HCT116 (cell line): ENCODE measurements at regions not wholly inside any gene's neighbourhood (a gene's known extent, or its start where the extent isn't known, plus 50 kb on each side); places are given as distances from the start of the nearest gene placed in this dataset.

Experiments used
- ATAC-seq: fragments of 200-7000 bp; cut with Tn5 transposase; 2 replicates; pipeline ENCODE4 v1.9.1; 2020; ENCODE audit warnings: mild to moderate bottlenecking, moderate library complexity
- BruUV-seq: library from RNA; stranded (reverse); fragments of 400-500 nt; replicated peaks from 2 replicates; lab custom pipeline; 2021; lab: Mats Ljungman, UMichigan
- CTCF ChIA-PET: fragments of 300-600 bp; sonication (Branson Sonifier 250); formaldehyde crosslinking; loops from one replicate; lab custom pipeline; 2021; ENCODE audit warnings: antibody characterized with exemption; lab: Charles Lee
- POLR2A ChIA-PET: fragments of 300-600, 350-600 bp; sonication (Branson Sonifier 250); formaldehyde crosslinking; loops from one replicate; lab custom pipeline; 2021; ENCODE audit warnings: antibody characterized with exemption; lab: Charles Lee
- RAD21 ChIA-PET, 2 experiments: fragments of 300-600 bp; sonication (Branson Sonifier 250); formaldehyde crosslinking; loops; one replicate each; lab custom pipeline; 2023; ENCODE audit warnings: low total read pairs in 2 of 2; ENCODE audit not compliant: uncharacterized antibody in 2 of 2, unreplicated experiment in 2 of 2, low non-redundant PET in 1 of 2; lab: Charles Lee
- DNase-seq: peaks from one replicate; pipeline ENCODE4 v3.0.0-alpha.2; 2010; ENCODE audit warnings: low read depth, low spot score
- H2AFZ ChIP-seq: fragments of 200-600 bp; shearing (Covaris generic), sonication (generic); 2 replicates; pipeline ENCODE4 v1.6.1; 2017; ENCODE audit warnings: low read depth, mixed run types, mixed read lengths, antibody characterized with exemption, low read length; ENCODE audit not compliant: poor library complexity, severe bottlenecking
- H3K27ac ChIP-seq: 2 replicates; pipeline ENCODE4 v1.5.1; 2012; ENCODE audit warnings: low read depth, low read length
- H3K27me3 ChIP-seq: fragments of 200-600 bp; sonication (generic); 2 replicates; pipeline ENCODE4 v1.6.1; 2016; ENCODE audit warnings: mixed run types, low read length, mixed read lengths; ENCODE audit not compliant: insufficient read depth
- H3K36me3 ChIP-seq, 2 experiments: fragments of 200-500 bp in 1 of 2; fragments of 200-600 bp in 1 of 2; sonication (Bioruptor generic) in 1 of 2; sonication (generic) in 1 of 2; 2 replicates each; pipeline versions ENCODE4 v1.5.1 to v1.6.1; 2014 to 2016; ENCODE audit warnings: low read length in 2 of 2, inconsistent platforms in 1 of 2, mixed read lengths in 1 of 2, mixed run types in 1 of 2; ENCODE audit not compliant: insufficient read depth in 2 of 2, control insufficient read depth in 1 of 2
- H3K4me1 ChIP-seq, 2 experiments: fragments of 200-600 bp in 1 of 2; sonication (generic) in 1 of 2; 2 replicates each; pipeline versions ENCODE4 v1.5.1 to v1.6.1; 2012 to 2017; ENCODE audit warnings: low read length in 2 of 2, inconsistent platforms in 1 of 2, mild to moderate bottlenecking in 1 of 2, mixed read lengths in 1 of 2, mixed run types in 1 of 2, moderate library complexity in 1 of 2; ENCODE audit not compliant: insufficient read depth in 2 of 2, control insufficient read depth in 1 of 2
- H3K4me2 ChIP-seq: fragments of 200-600 bp; sonication (generic); 2 replicates; pipeline ENCODE4 v1.6.1; 2017; ENCODE audit warnings: mixed run types, low read length, mixed read lengths
- H3K4me3 ChIP-seq, 2 experiments: fragments of 200-600 bp in 1 of 2; sonication (generic) in 1 of 2; replicated peaks in 1 of 2; 2 replicates each; pipeline ENCODE4 v1.5.1; 2011 to 2016; ENCODE audit warnings: low read length in 2 of 2, control low read depth in 1 of 2, low read depth in 1 of 2, mild to moderate bottlenecking in 1 of 2, mixed read lengths in 1 of 2, mixed run types in 1 of 2
- H3K79me2 ChIP-seq: fragments of 200-600 bp; sonication (generic); 2 replicates; pipeline ENCODE4 v1.6.1; 2017; ENCODE audit warnings: mild to moderate bottlenecking, mixed run types, low read length, moderate library complexity, mixed read lengths; ENCODE audit not compliant: insufficient read depth
- H3K9ac ChIP-seq: fragments of 200-600 bp; sonication (generic); 2 replicates; pipeline ENCODE4 v1.6.1; 2016; ENCODE audit warnings: low read length, mixed read lengths
- H3K9me2 ChIP-seq: fragments of 200-600 bp; sonication (generic), shearing (Covaris generic); 2 replicates; pipeline ENCODE4 v1.6.1; 2017; ENCODE audit warnings: mixed run types, mild to moderate bottlenecking, moderate library complexity; ENCODE audit not compliant: insufficient read depth
- H3K9me3 ChIP-seq, 2 experiments: fragments of 200-500 bp in 1 of 2; fragments of 200-600 bp in 1 of 2; sonication (Bioruptor generic) in 1 of 2; sonication (generic) in 1 of 2; 2 replicates each; pipeline ENCODE4 v1.6.1; 2014 to 2017; ENCODE audit warnings: low read length in 2 of 2, mixed read lengths in 2 of 2, inconsistent platforms in 1 of 2, low read depth in 1 of 2, mild to moderate bottlenecking in 1 of 2, mixed run types in 1 of 2, moderate library complexity in 1 of 2; ENCODE audit not compliant: control insufficient read depth in 1 of 2, insufficient read depth in 1 of 2
- H4K20me1 ChIP-seq: fragments of 200-600 bp; sonication (generic), shearing (Covaris generic); 2 replicates; pipeline ENCODE4 v1.6.1; 2017; ENCODE audit warnings: mixed run types, mild to moderate bottlenecking, moderate library complexity; ENCODE audit not compliant: insufficient read depth
- CBX3 ChIP-seq: IDR thresholded peaks from 2 replicates; pipeline ENCODE4 v1.6.1; 2012; ENCODE audit warnings: low read depth
- CEBPB ChIP-seq: IDR thresholded peaks from 2 replicates; pipeline ENCODE4 v1.6.1; 2012; ENCODE audit warnings: low read depth
- EGR1 ChIP-seq: IDR thresholded peaks from 2 replicates; pipeline ENCODE4 v1.6.1; 2012; ENCODE audit warnings: low read depth
- ELF1 ChIP-seq: IDR thresholded peaks from 2 replicates; pipeline ENCODE4 v1.6.1; 2012; ENCODE audit warnings: low read depth, borderline replicate concordance
- EZH2 ChIP-seq: fragments of 200-600 bp; sonication (generic); IDR thresholded peaks from 2 replicates; pipeline ENCODE4 v1.6.1; 2017; ENCODE audit warnings: antibody characterized with exemption, mixed run types
- EZH2phosphoT487 ChIP-seq: fragments of 200-600 bp; IDR thresholded peaks from 2 replicates; pipeline ENCODE4 v1.6.1; 2018; ENCODE audit warnings: antibody characterized with exemption, borderline replicate concordance
- FOSL1 ChIP-seq: IDR thresholded peaks from 2 replicates; pipeline ENCODE4 v1.6.1; 2012; ENCODE audit warnings: low read depth
- POLR2A ChIP-seq: IDR thresholded peaks from 2 replicates; pipeline ENCODE4 v1.7.0; 2011; ENCODE audit warnings: borderline replicate concordance; ENCODE audit not compliant: insufficient read depth, insufficient read length; ENCODE audit errors: extremely low read depth
- POLR2AphosphoS5 ChIP-seq: IDR thresholded peaks from 2 replicates; pipeline ENCODE4 v1.6.1; 2011; ENCODE audit warnings: mild to moderate bottlenecking, low read depth, low read length, moderate library complexity
- RAD21 ChIP-seq: IDR thresholded peaks from 2 replicates; pipeline ENCODE4 v1.6.1; 2012; ENCODE audit warnings: low read depth, mild to moderate bottlenecking
- SIN3A ChIP-seq: IDR thresholded peaks from 2 replicates; pipeline ENCODE4 v1.6.1; 2012; ENCODE audit warnings: low read depth
- SRF ChIP-seq: IDR thresholded peaks from 2 replicates; pipeline ENCODE4 v1.6.1; 2012; ENCODE audit warnings: low read depth
- YY1 ChIP-seq: IDR thresholded peaks from 2 replicates; pipeline ENCODE4 v1.6.1; 2011; ENCODE audit warnings: low read length, low read depth, moderate library complexity, mild to moderate bottlenecking; ENCODE audit not compliant: insufficient replicate concordance; ENCODE audit errors: extremely low read depth
- intact Hi-C: fragments of 100-400 bp; cut with micrococcal nuclease; formaldehyde crosslinking; loops from 2 replicates; pipeline ENCODE4 v1.10.0; 2022
- TF ChIP-seq, protein P1 (sequence below): IDR thresholded peaks from 2 replicates; pipeline ENCODE4 v1.6.1; 2012
- TF ChIP-seq, protein P2 (sequence below): IDR thresholded peaks from 2 replicates; pipeline ENCODE4 v1.6.1; 2012

DNA sequence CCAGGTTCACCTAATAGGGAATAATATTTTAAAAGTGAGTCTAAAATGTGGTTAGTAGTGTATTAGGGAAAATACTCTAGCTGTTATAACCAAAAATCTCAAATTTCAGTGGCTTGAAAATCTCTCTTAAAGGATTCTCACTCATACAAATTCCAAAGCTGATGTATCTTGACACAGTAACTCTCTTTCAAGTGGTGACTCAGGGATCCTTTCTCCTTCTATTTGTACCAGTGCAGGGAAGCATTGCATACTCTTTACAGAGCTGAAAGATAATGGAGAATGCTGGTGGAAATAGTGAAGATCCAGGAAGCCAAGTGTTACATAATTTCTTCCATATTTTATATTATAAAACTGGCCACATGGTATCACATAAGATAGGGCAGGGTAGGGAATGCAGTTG, 560.2 kb upstream of the CDH9 start:
- RAD21 ChIA-PET: no interaction called here
- H2AFZ ChIP-seq: no peak overlapping the region
- H3K27me3 ChIP-seq: no peaks in the 10 kb centered on the region
- H4K20me1 ChIP-seq: no peaks in the 10 kb centered on the region
- H3K4me3 ChIP-seq: no peak overlapping the region
- no peak overlapping the region for H3K9ac ChIP-seq
- no peak for DNase-seq
- no peaks in the 10 kb centered on the region for H3K36me3 ChIP-seq
- no peak overlapping the region for H3K4me2 ChIP-seq
- no peaks in the 10 kb centered on the region for H3K79me2 ChIP-seq
- H3K9me2 ChIP-seq: no peaks in the 10 kb centered on the region
- CTCF ChIA-PET: no interaction called here
- H3K4me1 ChIP-seq: no peaks in the 10 kb centered on the region
- H3K27ac ChIP-seq: no peak overlapping the region
- intact Hi-C loops: no loop called here
- peaks cover 4 to 11% of the 10 kb centered on the region in 2 experiments; a peak in 2 of 4 replicates for H3K9me3 ChIP-seq
- BruUV-seq: no TSS peak
- TF ChIP-seq EZH2 (no peak), ELF1 (no peak), RAD21 (no peak)
- TF ChIP-seq, all 23 proteins: peak for 0
- POLR2A ChIA-PET: no interaction called here
- no peak for ATAC-seq

DNA sequence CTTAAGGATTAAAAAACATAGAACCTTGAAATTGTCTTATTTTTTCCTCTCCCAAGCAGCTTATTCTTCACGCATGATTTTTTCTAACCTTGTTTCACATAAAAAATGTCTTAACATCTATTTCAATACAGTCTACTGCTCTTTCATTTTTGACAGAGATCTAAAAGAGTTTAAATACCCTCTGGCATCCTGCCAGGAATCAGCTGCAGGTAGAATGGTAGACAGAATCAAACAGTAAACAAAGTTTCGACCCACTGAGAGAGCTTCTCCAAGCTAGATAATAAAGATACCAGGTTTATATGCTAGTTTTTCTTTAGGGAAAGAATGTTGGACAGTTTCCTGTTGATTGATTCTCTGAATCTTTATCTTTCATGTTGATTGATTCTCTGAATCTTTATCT, 555.8 kb upstream of the CDH9 start:
- H3K4me3 ChIP-seq: no peak overlapping the region
- RAD21 ChIA-PET: no interaction called here
- no peak overlapping the region for H3K4me2 ChIP-seq
- no peaks in the 10 kb centered on the region for H3K9me2 ChIP-seq
- H3K79me2 ChIP-seq: no peaks in the 10 kb centered on the region
- H3K36me3 ChIP-seq: no peaks in the 10 kb centered on the region
- CTCF ChIA-PET: no interaction called here
- ATAC-seq (no peak), DNase-seq (no peak)
- no peak overlapping the region for H2AFZ ChIP-seq
- intact Hi-C loops: no loop called here
- no peaks in the 10 kb centered on the region for H3K27me3 ChIP-seq
- no peak for TF ChIP-seq RAD21
- TF ChIP-seq POLR2AphosphoS5: no peak
- TF ChIP-seq SRF: no peak
- no peak for TF ChIP-seq EZH2phosphoT487
- TF ChIP-seq, protein P1, sequence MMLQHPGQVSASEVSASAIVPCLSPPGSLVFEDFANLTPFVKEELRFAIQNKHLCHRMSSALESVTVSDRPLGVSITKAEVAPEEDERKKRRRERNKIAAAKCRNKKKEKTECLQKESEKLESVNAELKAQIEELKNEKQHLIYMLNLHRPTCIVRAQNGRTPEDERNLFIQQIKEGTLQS: no peak
- TF ChIP-seq SIN3A: no peak
- TF ChIP-seq CBX3: no peak
- TF ChIP-seq EZH2: no peak
- TF ChIP-seq CEBPB: no peak
- no peak for TF ChIP-seq ELF1
- TF ChIP-seq, protein P2, sequence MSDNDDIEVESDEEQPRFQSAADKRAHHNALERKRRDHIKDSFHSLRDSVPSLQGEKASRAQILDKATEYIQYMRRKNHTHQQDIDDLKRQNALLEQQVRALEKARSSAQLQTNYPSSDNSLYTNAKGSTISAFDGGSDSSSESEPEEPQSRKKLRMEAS: no peak
- TF ChIP-seq POLR2A: no peak
- no peak for TF ChIP-seq EGR1
- no peak for TF ChIP-seq YY1
- TF ChIP-seq FOSL1: no peak
- no TSS peak for BruUV-seq
- H3K9ac ChIP-seq: no peak overlapping the region
- no peaks in the 10 kb centered on the region for H4K20me1 ChIP-seq
- H3K9me3 ChIP-seq: peaks cover 4 to 11% of the 10 kb centered on the region in 2 experiments; a peak in 2 of 4 replicates
- POLR2A ChIA-PET: no interaction called here
- H3K4me1 ChIP-seq: no peaks in the 10 kb centered on the region
- H3K27ac ChIP-seq: no peak overlapping the region
